Stimulated activated CD8-positive, alpha-beta memory T cell treated with anti-CD3 and anti-CD28 coated beads, Interleukin-2, amount 100 ng/mL, for 48 hours (primary cell): ENCODE measurements at regions not wholly inside any gene's neighbourhood (a gene's known extent, or its start where the extent isn't known, plus 50 kb on each side); places are given as distances from the start of the nearest gene placed in this dataset.
"Not testable (repeated sequence)": the region's sequence is repeated elsewhere in the genome, so short reads cannot be mapped to it uniquely, and the experiment has no call there.

Source experiments
- DNase-seq, 2 donors: peaks; one replicate each; pipeline ENCODE4 v3.0.0-alpha.2; 2020; ENCODE audit warnings: low read depth in 2 of 2

DNA sequence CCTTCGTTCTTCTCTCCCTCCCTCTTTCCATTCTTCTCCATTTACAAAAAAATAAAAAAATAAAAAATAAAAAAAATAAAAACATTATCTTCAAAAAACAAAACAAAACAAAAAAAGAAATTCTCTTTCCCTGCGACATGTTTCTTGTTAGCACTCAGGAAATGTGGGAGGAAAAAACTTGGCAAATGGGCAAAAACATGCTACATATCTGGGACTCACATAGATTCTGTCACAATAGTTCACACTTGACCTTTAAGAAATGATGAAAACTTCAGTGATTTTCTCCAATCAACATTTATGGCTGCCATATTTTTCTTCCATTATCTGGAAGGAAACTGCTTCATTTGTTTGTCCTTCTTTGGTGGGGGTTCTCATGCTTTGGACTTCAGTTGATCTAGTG, 109.3 kb downstream of the PRKAB2 start:
- DNase-seq = no peak

DNA sequence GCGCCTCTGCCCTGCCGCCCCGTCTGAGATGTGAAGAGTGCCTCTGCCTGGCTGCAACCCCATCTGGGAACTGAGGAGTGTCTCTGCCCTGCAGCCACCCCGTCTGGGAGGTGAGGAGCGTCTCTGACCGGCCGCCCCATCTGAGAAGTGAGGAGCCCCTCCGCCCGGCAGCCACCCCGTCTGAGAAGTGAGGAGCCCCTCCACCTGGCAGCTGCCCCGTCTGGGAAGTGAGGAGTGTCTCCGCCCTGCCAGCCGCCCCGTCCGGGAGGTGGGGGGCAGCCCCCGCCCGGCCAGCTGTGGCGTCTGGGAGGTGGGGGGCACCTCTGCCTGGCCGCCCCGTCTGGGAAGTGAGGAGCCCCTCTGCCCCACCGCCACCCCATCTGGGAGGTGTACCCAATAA, 110.4 kb downstream of the PRKAB2 start:
- DNase-seq = not testable (repeated sequence)

DNA sequence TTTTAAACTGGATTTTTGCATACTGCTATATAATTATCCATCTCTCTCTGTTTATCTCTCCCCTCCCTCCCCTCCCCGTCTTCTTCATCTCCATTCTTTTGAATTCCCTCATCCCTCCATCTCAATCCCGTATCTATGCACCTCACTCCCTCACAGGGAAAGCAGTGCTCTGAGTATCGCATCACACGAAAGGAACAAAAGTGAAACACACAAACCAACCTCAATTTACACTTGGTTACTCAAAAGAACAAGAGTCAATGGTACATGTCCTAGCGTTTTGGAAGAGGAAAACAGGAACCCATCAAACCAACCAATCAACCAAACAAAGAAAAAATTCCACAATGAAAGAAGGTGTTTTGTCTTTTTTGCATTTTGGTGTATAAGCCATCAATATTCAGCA, 115.1 kb downstream of the NBPF12 start:
- DNase-seq = no peak

DNA sequence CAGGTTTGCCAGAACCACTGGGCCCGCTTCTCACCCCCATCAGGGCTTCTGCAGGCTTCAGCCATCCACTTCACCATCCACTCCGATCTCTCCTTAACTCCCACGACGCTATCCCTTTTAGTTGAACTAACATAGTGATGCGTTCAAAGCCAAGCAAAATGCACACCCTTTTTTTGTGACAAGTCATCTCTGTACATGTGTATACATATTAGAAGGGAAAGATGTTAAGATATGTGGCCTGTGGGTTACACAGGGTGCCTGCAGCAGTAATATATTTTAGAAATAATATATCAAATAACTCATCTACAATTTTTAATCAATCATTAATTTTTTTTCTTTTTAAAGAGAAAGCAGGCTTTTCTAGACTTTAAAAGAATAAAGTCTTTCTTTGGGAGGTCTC, 114.6 kb downstream of the NBPF12 start:
- no peak for DNase-seq

DNA sequence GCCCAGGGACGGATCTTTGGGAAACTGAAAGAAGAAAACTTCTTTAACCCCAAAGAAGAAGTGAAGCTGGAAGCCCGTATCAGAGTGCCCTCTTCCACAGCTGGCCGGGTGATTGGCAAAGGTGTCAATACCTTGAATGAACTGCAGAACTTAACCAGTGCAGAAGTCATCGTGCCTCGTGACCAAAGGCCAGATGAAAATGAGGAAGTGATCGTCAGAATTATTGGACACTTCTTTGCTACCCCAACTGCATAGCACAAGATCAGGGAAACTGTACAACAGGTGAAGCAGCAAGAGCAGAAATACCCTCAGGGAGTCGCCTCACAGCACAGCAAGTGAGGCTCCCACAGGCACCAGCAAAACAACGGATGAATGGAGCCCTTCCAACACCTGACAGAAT, 114.0 kb downstream of the NBPF12 start:
- no peak for DNase-seq

DNA sequence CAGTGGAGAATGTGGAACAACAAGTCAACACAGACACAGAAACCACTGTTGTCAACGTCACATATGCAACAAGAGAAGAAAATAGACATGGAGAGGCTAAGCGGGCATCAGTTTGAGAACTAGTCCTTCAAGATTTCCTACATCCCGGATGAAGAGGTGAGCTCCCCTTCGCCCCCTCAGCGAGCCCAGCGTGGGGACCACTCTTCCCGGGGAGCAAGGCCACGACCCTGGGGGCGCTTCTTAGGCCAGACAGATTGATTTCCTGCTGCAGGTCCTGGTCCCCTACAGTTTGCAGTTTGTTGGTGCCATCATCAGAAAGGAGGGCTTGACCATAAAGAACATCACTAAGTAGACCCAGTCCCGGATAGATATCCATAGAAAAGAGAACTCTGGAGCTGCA, 113.0 kb downstream of the NBPF12 start:
- DNase-seq = no peak

DNA sequence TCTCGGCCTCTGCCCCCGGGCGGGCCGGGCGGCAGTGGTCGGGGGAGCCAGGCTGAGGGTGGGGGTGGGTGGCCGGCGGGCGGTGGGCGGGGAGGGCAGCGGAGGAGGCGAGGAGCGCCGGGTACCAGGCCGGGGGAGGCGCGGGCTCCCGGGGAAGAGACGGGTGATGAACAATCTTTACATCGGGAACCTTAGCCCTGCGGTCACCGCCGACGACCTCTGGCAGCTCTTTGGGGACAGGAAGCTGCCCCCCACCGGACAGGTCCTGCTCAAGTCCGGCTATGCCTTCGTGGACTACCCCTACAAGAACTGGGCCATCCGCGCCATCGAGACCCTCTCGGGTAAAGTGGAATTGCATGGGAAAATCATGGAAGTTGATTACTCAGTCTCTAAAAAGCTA, 112.5 kb downstream of the NBPF12 start:
- no peak for DNase-seq

DNA sequence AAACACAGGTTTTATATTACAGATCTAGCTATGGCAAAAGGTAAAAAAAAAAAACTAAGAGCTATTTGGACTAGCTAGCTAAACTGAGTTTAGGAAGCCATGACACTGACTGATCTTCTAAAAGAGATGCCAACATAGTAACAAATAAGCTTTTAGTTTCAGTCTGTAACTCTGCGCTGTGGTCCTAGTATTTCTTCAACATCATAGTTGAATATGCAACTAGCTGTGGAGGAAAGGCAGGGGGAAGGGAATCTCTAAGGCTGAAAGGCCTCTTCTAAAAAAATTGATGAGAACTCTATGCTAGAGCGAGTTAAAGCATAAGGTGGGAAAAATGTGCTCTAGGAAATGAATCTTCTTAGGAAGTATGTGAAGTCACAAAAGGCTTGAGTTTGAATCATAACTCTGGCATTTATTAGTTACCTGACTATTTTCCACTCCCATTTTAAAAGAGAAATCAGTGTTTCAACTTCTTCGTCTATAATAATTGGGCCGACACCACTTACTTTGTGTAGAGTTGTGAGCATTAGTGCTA, 108.8 kb downstream of the NBPF12 start:
- not testable (repeated sequence) for DNase-seq

DNA sequence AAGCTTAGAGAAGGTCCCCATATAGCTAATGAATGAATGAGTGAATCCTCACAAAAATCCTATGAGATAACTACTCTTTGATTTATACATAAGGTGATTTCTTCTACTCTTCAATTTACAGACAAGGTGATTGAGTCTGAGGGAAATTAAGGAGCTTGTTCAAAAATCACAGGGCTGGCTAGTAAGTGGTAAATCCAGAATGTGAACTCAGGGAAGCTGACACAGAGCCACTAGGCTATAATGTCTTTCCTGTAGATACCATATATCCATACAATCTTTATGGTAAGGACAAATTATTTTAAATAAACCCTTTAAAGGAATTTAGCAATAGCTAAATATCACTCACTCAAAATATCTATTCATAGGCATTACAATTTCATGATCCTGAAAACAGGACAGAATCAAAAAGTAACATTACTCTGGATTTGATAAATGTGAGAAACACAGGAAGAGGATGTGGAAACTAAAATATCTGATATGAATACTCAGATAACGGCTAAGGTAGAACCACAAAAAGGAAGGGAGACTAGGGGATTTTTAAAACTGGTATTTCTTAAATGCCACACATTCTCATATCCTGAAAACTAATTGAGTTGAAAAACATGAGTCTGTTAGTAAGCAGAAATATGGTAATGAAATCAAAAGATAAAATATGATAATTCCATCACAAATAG, 108.2 kb downstream of the NBPF12 start:
- no peak for DNase-seq
